ENCODE measurements at regions not wholly inside any gene's neighbourhood (a gene's known extent, or its start where the extent isn't known, plus 50 kb on each side); places are given as distances from the start of the nearest gene placed in this dataset.

- no peak for TF ChIP-seq CTCF (IDR thresholded peaks at IDR 0.05; ENCODE audit: low read depth, low read length)
- Histone ChIP-seq H3K27me3 (no peaks in the 10 kb centered on the region), H3K9me3 (ENCODE audit: low read depth) (no peaks in the 10 kb centered on the region), H3K27ac (no peak overlapping the region), H3K36me3 (no peaks in the 10 kb centered on the region), H3K4me1 (ENCODE audit: low read depth) (no peaks in the 10 kb centered on the region), H3K4me3 (no peak overlapping the region)
- DNase-seq (ENCODE audit: low read depth in 1 of 2, low spot score in 1 of 2), result no peak
Observed at GRCh38 chr2:7116511-7116910, 199.3 kb downstream of the RNF144A start.

DNA sequence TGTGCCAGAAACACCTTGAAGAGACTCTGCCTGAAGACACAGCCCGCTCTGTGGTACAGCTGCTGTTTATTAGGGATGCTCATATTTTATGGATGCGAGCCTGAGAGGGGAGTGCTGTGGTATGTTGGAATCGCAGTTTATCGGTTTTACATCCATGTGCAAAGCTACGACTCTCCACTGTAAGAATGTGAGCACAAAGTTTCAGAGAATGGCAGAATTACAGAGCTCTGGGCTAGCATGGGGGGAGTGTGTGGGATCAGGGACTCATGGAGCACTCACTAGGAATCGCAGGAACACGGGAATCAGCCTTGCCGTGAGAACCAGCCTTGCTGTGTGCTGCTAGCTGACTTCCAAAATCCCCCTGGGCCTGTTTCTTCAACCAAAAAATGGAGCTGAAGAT lies 199.9 kb downstream of the RNF144A start:
- no peak for TF ChIP-seq CTCF (IDR thresholded peaks at IDR 0.05; ENCODE audit: low read depth, low read length)
- Histone ChIP-seq H3K4me3 (no peak overlapping the region), H3K4me1 (ENCODE audit: low read depth) (peaks cover 1% of the 10 kb centered on the region), H3K9me3 (ENCODE audit: low read depth) (no peaks in the 10 kb centered on the region), H3K36me3 (no peaks in the 10 kb centered on the region), H3K27ac (no peak overlapping the region), H3K27me3 (no peaks in the 10 kb centered on the region)
- DNase-seq (ENCODE audit: low read depth in 1 of 2, low spot score in 1 of 2), result no peak

- no peak for TF ChIP-seq CTCF (IDR thresholded peaks at IDR 0.05; ENCODE audit: low read depth, low read length)
- H3K36me3 ChIP-seq, result no peaks in the 10 kb centered on the region
- DNase-seq (ENCODE audit: low read depth in 1 of 2, low spot score in 1 of 2), result no peak
Observed at GRCh38 chr2:7118606-7119131, 201.5 kb downstream of the RNF144A start.

DNA sequence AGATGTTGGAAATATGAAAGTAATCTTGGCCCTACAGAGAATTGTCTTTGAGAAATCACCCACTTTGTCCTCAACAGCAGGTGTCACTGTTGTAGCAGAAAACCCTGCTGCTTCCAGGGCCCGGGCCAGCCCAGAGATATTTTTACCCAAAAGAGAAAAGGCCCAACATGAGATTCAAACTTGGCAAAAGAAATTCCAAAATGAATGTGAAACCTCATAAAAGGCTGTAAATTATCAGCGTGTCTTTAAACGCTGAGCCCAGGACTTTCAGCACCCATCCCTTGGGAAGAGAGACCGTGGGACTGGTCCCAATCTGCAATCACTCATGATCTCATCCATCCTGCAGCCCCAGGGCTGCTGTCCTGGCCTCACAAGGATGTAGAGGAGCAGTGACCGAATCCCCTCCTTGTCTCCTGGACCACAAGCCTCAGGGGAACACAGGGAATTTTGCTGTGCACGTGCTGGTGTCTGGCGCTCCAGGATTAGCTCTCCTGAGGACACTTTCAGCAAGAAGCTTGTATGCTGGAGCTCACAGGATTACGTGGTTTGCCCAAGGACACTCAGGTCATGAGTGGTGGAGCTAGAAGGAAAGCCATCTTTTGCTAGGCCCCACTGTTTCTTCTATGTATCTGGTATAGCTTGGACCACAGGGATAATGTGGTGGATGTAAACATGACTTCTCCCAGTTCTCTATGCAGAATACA lies 202.1 kb downstream of the RNF144A start:
- DNase-seq (ENCODE audit: low read depth in 1 of 2, low spot score in 1 of 2), result peak; percentile 37 to 55
- TF ChIP-seq CTCF (IDR thresholded peaks at IDR 0.05; ENCODE audit: low read depth, low read length), result peak; percentile 43
- Histone ChIP-seq H3K36me3 (no peaks in the 10 kb centered on the region), H3K4me1 (ENCODE audit: low read depth) (peaks cover 5% of the 10 kb centered on the region), H3K9me3 (ENCODE audit: low read depth) (no peaks in the 10 kb centered on the region), H3K27me3 (no peaks in the 10 kb centered on the region), H3K27ac (no peak overlapping the region), H3K4me3 (no peak overlapping the region)

More at GRCh38 chr2:7118606-7119131, 201.5 kb downstream of the RNF144A start:
- Histone ChIP-seq H3K27ac (no peak overlapping the region), H3K27me3 (no peaks in the 10 kb centered on the region), H3K4me1 (ENCODE audit: low read depth) (peaks cover 5% of the 10 kb centered on the region), H3K4me3 (no peak overlapping the region), H3K9me3 (ENCODE audit: low read depth) (no peaks in the 10 kb centered on the region)

DNA sequence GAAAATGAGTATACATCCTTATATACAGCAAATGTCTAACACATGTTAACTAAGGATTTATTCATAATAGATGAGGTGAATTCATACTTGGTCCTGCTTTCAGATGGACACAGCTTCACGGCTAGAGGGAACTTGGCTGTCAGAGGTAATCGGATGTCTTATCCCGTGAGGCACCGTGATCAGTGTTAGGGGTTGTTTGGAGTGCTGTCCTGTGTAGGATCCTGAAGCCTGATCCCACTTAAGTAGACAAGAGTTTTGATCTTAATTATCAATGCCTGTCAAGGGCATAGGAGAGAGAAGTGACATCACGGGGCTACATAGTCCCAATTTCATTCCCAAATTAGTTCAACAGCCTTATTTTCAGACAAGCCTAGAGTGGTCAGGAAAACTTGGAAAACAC lies 204.6 kb downstream of the RNF144A start:
- H3K4me1 ChIP-seq (ENCODE audit: low read depth), result peaks cover 5% of the 10 kb centered on the region
- no peaks in the 10 kb centered on the region for H3K27me3 ChIP-seq
- no peak for DNase-seq (ENCODE audit: low read depth in 1 of 2, low spot score in 1 of 2)
- H3K9me3 ChIP-seq (ENCODE audit: low read depth), result no peaks in the 10 kb centered on the region
- no peak overlapping the region for H3K27ac ChIP-seq
- no peak overlapping the region for H3K4me3 ChIP-seq
- no peak for TF ChIP-seq CTCF (IDR thresholded peaks at IDR 0.05; ENCODE audit: low read depth, low read length)
- H3K36me3 ChIP-seq, result no peaks in the 10 kb centered on the region
